ENCODE measurements at regions not wholly inside any gene's neighbourhood (a gene's known extent, or its start where the extent isn't known, plus 50 kb on each side); places are given as distances from the start of the nearest gene placed in this dataset.

DNA sequence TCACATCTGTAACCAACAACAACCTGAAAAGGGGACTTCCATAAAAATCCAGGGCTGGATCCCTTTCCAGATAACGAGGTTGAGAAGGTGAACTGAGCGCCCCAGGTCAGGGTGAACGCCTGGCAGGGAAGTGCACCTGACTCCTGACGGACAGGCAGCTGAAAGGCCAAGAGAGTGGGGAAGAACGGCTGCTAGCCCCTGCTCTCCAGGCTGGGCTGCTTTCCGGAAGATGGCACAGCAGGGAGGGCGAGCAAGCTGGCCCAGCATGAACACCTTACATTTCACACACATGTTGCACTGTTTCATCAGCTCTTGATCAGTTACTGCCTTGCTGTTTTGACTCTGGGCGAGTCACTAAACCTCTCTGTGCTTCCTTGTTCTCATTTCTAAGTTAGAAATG, 127.2 kb upstream of the IQSEC1 start:
- TF ChIP-seq, protein P1, sequence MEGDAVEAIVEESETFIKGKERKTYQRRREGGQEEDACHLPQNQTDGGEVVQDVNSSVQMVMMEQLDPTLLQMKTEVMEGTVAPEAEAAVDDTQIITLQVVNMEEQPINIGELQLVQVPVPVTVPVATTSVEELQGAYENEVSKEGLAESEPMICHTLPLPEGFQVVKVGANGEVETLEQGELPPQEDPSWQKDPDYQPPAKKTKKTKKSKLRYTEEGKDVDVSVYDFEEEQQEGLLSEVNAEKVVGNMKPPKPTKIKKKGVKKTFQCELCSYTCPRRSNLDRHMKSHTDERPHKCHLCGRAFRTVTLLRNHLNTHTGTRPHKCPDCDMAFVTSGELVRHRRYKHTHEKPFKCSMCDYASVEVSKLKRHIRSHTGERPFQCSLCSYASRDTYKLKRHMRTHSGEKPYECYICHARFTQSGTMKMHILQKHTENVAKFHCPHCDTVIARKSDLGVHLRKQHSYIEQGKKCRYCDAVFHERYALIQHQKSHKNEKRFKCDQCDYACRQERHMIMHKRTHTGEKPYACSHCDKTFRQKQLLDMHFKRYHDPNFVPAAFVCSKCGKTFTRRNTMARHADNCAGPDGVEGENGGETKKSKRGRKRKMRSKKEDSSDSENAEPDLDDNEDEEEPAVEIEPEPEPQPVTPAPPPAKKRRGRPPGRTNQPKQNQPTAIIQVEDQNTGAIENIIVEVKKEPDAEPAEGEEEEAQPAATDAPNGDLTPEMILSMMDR (IDR thresholded peaks at IDR 0.05) = no peak
- no peak for TF ChIP-seq POLR2AphosphoS5 (IDR thresholded peaks at IDR 0.05)
- TF ChIP-seq POLR2A (IDR thresholded peaks at IDR 0.05; ENCODE audit: low read depth) = no peak
